Natural killer cell (primary cell): ENCODE measurements at regions not wholly inside any gene's neighbourhood (a gene's known extent, or its start where the extent isn't known, plus 50 kb on each side); places are given as distances from the start of the nearest gene placed in this dataset.

Source experiments
- ATAC-seq, 3 donors: fragments of 150-1000 bp in 2 of 3; fragments of 200-7000 bp in 1 of 3; cut with Tn5 transposase; 1 replicate in 1 of 3; 2 replicates in 2 of 3; pipeline ENCODE4 v1.10.0; 2021; ENCODE audit warnings: mild to moderate bottlenecking in 2 of 3, moderate library complexity in 2 of 3
- DNase-seq, 2 donors: peaks; one replicate each; pipeline versions ENCODE4 v3.0.0 to v3.0.0-alpha.2; 2013 to 2021; ENCODE audit warnings: mixed read lengths in 1 of 2
- H3K27ac ChIP-seq: one replicate; pipeline ENCODE4 v1.5.1; 2013; ENCODE audit warnings: mild to moderate bottlenecking, low read length
- H3K27me3 ChIP-seq: one replicate; pipeline ENCODE4 v1.6.1; 2013; ENCODE audit warnings: low read length; ENCODE audit not compliant: control insufficient read depth, insufficient read depth
- H3K36me3 ChIP-seq: one replicate; pipeline ENCODE4 v1.6.1; 2013; ENCODE audit warnings: low read length; ENCODE audit not compliant: control insufficient read depth, insufficient read depth
- H3K4me1 ChIP-seq: one replicate; pipeline ENCODE4 v1.6.1; 2013; ENCODE audit warnings: low read length; ENCODE audit not compliant: control insufficient read depth, insufficient read depth
- H3K4me3 ChIP-seq: one replicate; pipeline ENCODE4 v1.5.1; 2013; ENCODE audit warnings: low read length
- H3K9me3 ChIP-seq: one replicate; pipeline ENCODE4 v1.6.1; 2013; ENCODE audit warnings: low read length; ENCODE audit not compliant: control insufficient read depth, insufficient read depth
- H3K27ac Mint-ChIP-seq, 2 donors: one replicate each; pipeline ENCODE4 v1.8.0; 2022; ENCODE audit warnings: mild to moderate bottlenecking in 2 of 2, mixed read lengths in 2 of 2, moderate library complexity in 1 of 2
- H3K27me3 Mint-ChIP-seq, 2 donors: one replicate each; pipeline ENCODE4 v1.8.0; 2022; ENCODE audit warnings: low read depth in 2 of 2, mixed read lengths in 2 of 2
- H3K36me3 Mint-ChIP-seq: one replicate; pipeline ENCODE4 v1.8.0; 2022; ENCODE audit warnings: mixed read lengths
- H3K4me1 Mint-ChIP-seq, 2 donors: one replicate each; pipeline ENCODE4 v1.8.0; 2022; ENCODE audit warnings: mixed read lengths in 2 of 2
- H3K4me3 Mint-ChIP-seq: one replicate; pipeline ENCODE4 v1.8.0; 2022; ENCODE audit warnings: mild to moderate bottlenecking, moderate library complexity, mixed read lengths
- H3K9me3 Mint-ChIP-seq, 2 donors: one replicate each; pipeline ENCODE4 v1.8.0; 2022; ENCODE audit warnings: mixed read lengths in 2 of 2
- WGBS: methylation state at CpG from one replicate; pipeline ENCODE4 v1.1.7; 2013; ENCODE audit warnings: missing lambda C conversion rate; ENCODE audit not compliant: insufficient coverage; 5-methylcytosine and 5-hydroxymethylcytosine counted together
- intact Hi-C: fragments of 100-400 bp; cut with micrococcal nuclease; formaldehyde crosslinking; loops from one replicate; pipeline ENCODE4 v1.14.2; 2022
- TF ChIP-seq, protein P1 (sequence below): fragments of 200-600 bp; IDR thresholded peaks from one replicate; pipeline ENCODE4 v1.8.0; 2022; ENCODE audit warnings: antibody characterized with exemption

- Mint-ChIP-seq H3K4me1 (no peaks in the 10 kb centered on the region), H3K27ac (no peak overlapping the region), H3K27me3 (no peaks in the 10 kb centered on the region), H3K4me3 (no peak overlapping the region), H3K36me3 (no peaks in the 10 kb centered on the region), H3K9me3 (peaks cover 0 to 2% of the 10 kb centered on the region in 2 donors)
- TF ChIP-seq, protein P1, sequence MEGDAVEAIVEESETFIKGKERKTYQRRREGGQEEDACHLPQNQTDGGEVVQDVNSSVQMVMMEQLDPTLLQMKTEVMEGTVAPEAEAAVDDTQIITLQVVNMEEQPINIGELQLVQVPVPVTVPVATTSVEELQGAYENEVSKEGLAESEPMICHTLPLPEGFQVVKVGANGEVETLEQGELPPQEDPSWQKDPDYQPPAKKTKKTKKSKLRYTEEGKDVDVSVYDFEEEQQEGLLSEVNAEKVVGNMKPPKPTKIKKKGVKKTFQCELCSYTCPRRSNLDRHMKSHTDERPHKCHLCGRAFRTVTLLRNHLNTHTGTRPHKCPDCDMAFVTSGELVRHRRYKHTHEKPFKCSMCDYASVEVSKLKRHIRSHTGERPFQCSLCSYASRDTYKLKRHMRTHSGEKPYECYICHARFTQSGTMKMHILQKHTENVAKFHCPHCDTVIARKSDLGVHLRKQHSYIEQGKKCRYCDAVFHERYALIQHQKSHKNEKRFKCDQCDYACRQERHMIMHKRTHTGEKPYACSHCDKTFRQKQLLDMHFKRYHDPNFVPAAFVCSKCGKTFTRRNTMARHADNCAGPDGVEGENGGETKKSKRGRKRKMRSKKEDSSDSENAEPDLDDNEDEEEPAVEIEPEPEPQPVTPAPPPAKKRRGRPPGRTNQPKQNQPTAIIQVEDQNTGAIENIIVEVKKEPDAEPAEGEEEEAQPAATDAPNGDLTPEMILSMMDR, result no peak
- WGBS, result 91% methylated on average over 14 of the region's 14 CpGs
- H3K4me3 ChIP-seq, result no peak overlapping the region
- intact Hi-C loops, result no loop called here
- no peak overlapping the region for H3K27ac ChIP-seq
- H3K27me3 ChIP-seq, result no peaks in the 10 kb centered on the region
- H3K4me1 ChIP-seq, result no peaks in the 10 kb centered on the region
- ATAC-seq (no peak), DNase-seq (no peak)
- H3K9me3 ChIP-seq, result peaks cover 10% of the 10 kb centered on the region
- no peaks in the 10 kb centered on the region for H3K36me3 ChIP-seq
These were observed 138.5 kb upstream of the IRX2 start for GRCh38 chr5:2890011-2890410.

GRCh38 chr5:2888520-2889060, 137.1 kb upstream of the IRX2 start:
- H3K36me3 ChIP-seq, result no peaks in the 10 kb centered on the region
- intact Hi-C loops, result no loop called here
- no peaks in the 10 kb centered on the region for H3K4me1 ChIP-seq
- Mint-ChIP-seq H3K9me3 (peaks cover 0 to 2% of the 10 kb centered on the region in 2 donors), H3K4me1 (no peaks in the 10 kb centered on the region), H3K27ac (no peak overlapping the region), H3K27me3 (no peaks in the 10 kb centered on the region), H3K4me3 (no peak overlapping the region), H3K36me3 (no peaks in the 10 kb centered on the region)
- 94% methylated on average over 5 of the region's 5 CpGs for WGBS
- peaks cover 6% of the 10 kb centered on the region for H3K9me3 ChIP-seq
- H3K27me3 ChIP-seq, result no peaks in the 10 kb centered on the region
- TF ChIP-seq, protein P1, result no peak
- no peak overlapping the region for H3K4me3 ChIP-seq
- H3K27ac ChIP-seq, result no peak overlapping the region
- no peak for DNase-seq
- peak in 1 of 3 donors; percentile 15 for ATAC-seq

DNA sequence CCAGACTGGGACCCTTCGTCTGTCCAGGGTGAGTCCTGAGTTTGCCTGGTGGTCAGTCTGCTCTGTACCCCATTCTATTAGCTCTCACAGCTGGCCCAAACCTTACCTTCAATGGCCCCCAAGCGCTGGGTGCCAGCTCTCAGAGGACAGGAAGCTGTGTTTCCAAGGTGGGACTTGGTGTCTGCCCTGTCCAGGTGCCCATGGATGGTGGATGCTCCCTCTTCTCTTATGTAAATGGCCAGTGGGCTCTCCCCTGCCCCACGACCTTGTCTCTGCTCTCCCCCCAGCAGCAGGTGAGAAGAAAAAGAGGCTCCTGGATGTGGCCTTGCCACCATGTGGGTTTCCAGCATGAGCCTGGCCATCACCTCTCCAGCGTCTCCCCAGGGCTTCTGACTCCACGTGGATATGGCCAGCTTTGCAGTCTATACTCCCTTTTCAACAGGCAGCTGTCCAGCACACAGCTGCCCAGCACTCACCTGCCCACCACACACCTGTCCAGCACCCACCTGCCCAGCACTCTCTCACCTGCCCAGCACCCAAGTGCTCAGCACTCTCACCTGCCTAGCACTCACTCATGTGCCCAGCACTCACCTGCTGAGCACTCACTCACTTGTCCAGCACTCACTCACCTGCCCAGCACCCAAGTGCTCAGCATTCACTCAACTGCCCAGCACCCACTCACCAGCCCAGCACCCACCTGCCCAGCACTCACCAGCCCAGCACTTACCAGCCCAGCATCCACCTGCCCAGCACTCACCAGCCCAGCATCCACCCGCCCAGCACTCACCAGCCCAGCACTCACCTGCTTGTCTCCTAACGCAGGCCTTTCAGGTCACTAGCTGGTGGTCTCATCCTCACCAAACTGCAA, 136.2 kb upstream of the IRX2 start:
- Mint-ChIP-seq H3K36me3 (no peaks in the 10 kb centered on the region), H3K27me3 (no peaks in the 10 kb centered on the region), H3K4me3 (no peak overlapping the region), H3K27ac (no peak overlapping the region), H3K9me3 (peaks cover 2 to 3% of the 10 kb centered on the region in 2 donors), H3K4me1 (no peaks in the 10 kb centered on the region)
- ATAC-seq (peak in 1 of 3 donors; percentile 22), DNase-seq (no peak)
- no peaks in the 10 kb centered on the region for H3K4me1 ChIP-seq
- TF ChIP-seq, protein P1, result no peak
- intact Hi-C loops, result no loop called here
- 77% methylated on average over 7 of the region's 7 CpGs for WGBS
- no peak overlapping the region for H3K27ac ChIP-seq
- no peaks in the 10 kb centered on the region for H3K36me3 ChIP-seq
- H3K9me3 ChIP-seq, result peaks cover 6% of the 10 kb centered on the region
- H3K27me3 ChIP-seq, result no peaks in the 10 kb centered on the region
- no peak overlapping the region for H3K4me3 ChIP-seq
